Stimulated activated CD8-positive, alpha-beta memory T cell treated with anti-CD3 and anti-CD28 coated beads, Interleukin-7, amount 100 ng/mL, for 4 hours (primary cell): ENCODE measurements at regions not wholly inside any gene's neighbourhood (a gene's known extent, or its start where the extent isn't known, plus 50 kb on each side); places are given as distances from the start of the nearest gene placed in this dataset.

Source experiments
- DNase-seq, 2 donors: peaks; one replicate each; pipeline ENCODE4 v3.0.0-alpha.2; 2020; ENCODE audit warnings: low read depth in 2 of 2

DNA sequence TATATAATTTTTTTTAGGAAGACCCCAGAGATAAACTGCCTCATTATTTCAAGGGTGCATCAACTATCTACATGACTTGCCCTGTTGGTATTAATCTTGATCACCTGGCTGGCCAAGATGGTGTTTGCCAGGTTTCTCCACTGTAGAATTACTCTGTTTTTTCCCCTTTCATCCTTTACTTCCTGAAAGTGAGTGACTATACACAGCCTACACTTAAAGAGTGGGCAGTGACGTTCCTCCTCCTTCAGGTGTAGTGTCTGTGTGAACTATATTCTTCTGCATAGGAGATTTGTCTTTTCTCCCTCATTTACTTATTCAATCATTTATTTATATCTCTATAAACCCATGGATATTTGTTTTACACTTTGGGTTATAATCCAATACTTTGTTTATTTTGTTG lies 246.7 kb downstream of the IRF8 start:
- DNase-seq = no peak

DNA sequence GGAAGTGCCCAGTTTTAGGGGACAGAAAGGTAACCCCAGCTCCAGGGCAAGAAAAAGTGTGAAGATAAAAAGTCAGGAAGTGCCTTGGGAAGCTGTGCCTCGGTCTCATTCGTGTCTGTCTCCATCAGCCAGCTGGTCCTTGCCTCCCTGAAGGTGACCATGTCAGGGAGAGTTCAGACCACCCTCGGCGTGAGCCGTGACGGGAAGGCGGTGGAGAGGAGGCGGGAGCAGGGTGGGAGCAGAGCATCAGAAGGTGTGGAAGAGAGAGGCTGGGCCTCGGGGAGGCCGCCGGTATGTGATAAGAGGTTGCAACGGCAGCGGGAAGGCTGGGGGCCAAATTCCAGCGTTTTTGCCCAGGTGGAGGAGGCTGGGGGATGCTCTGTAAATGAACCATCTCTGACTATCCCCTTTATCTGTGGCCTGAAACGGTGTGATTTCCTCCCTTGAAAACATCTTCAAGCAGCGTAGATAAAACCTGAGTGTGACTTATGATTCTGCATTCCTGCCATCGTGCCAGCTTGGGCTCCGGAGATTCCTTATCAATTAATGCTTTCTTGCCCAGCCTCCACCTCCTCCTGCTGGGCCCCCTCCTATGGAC lies 251.8 kb downstream of the IRF8 start:
- no peak for DNase-seq

DNA sequence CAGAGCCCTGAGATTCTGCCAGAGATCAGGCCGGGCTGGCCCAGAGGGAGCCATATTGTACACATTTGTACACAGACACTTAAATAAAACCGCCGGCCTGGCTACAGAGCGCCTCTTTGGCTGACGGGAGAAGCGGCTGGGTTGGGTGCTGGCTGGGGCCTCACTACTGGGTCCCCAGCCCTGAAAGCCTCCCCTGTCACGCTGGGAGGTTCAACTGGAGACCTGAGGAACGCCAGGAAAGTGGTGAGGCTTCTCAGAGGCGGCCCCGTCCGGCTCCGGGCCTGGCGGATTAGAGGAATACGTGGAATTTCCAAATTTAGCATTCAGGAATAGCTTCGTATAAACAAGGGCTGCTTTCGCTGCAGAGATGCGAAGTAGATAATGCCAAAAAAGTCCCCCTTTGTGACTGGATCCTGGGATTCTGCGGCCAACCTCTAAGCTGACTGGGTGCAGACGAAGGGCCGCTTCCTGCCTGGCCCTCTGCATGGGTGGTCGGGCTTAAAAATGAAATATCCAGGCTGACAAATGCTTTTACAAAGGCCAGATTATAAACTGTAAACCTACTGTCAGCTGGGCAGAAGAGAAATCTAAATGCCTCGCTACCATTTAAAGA lies 252.4 kb downstream of the IRF8 start:
- DNase-seq = no peak

DNA sequence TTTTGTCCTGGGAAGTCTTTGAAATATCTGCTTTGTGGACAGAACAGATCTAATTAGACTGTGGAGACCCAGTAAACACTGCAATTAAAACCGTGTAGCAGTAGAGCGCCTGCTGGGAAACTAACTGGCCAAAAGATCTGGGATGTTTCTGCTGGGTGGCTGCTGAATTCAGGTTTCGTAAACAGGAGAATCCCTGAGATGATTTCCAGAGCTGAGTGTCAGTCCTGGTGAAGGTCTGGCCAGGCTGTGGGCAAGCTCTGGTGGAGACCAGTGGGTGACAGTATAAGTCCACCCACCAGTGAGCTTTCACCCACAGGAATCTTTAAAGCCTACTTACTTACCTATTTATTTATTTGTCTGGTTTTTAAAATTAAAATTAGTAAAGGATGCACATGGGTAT lies 257.2 kb downstream of the IRF8 start:
- DNase-seq = no peak

DNA sequence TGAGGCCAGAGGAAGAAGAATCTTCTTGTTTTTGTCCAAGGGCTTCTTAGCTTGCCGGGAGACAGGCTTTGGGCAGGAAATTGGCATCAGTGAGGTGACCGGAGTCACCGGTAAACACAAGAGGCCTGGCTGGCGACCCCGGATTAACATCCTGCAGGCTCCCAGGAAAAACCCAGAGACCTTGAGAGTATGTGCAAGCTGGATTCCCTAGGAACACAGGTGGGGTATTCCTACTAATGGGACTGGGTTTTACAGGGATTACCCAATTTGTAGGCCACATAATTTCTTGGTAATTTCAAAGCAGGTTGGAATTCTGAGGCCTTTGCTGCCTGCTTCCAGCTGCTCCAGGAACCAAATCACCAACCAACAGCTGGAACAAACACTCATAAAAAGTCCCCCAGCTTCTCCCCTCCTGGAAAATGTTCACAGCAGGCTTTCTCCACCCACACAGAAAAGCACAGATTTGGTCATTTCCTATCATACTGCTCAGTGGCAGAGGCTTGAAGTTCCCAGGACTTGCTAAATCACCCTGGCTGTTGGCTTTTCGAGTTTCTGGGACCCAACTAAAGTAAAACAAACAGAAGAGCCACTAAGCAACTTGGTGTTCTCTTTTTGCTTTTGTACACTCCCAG lies 258.8 kb downstream of the IRF8 start:
- DNase-seq = no peak

DNA sequence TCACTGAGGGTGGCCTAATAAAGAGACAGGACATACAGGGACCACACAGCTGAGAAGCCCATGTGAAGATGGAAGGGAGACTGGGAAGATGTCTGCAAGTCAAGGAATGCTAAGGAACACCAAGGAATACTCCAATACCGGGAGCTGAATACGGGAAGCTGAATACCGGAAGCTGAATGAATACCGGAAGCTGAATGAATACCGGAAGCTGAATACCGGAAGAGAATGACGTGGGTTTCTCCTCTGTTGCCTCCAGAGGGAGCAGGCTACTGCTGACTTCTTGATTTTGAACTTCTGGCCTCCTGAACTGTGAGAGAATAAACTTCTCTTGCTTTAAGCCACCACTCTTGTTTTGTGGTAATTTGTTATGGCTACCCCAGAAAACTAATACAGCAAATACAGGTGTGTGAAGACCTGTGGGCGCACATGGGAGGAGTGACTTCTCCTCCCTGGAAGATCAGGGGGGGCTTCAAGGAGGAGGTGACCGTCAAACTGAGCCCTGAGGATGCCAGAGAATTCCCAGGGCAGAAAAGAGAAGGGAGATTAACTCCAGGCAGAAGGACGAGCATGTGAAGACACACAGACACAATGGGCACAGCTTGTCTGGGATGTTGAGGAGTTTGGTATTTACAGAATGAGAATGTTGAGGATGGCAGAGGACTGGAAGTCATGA lies 259.9 kb downstream of the IRF8 start:
- no peak for DNase-seq

DNA sequence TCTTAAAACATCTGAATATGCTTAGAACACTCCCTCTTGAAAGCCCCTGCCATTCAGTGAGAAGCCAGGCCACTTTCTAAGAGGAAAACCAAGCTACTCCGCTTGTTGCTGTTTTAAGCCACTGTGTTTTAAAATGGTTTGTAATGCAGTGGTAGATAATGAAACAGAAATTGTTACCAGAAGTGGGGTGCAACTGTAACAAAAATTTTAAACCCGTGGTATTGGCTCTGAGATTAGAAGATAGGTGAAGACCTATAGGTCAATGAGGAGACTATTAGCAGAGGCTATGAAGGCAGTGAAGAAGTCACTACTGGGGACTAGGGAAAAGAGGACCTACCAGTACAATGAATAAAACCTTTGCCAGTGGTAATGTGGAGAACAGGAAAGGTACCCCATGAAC lies 266.5 kb downstream of the IRF8 start:
- DNase-seq = no peak

DNA sequence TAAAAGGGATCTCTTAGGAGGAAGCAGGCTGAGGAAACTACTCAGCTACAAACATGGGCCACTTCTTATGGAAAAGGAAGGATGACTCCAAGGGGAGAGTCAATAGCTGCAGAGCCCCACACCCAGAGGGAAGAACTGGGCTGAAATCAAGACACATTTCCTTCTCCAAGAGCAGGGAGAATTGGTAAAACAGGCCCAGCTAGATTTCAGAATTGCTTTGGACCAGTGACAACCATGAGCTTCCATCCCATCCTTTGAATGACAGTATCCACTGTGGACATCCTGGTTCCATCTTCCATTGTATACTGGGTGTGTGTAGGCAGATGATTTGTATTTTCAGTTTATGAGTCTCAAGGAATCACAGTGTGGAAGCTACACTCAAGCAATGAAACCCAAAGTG lies 267.5 kb downstream of the IRF8 start:
- no peak for DNase-seq

DNA sequence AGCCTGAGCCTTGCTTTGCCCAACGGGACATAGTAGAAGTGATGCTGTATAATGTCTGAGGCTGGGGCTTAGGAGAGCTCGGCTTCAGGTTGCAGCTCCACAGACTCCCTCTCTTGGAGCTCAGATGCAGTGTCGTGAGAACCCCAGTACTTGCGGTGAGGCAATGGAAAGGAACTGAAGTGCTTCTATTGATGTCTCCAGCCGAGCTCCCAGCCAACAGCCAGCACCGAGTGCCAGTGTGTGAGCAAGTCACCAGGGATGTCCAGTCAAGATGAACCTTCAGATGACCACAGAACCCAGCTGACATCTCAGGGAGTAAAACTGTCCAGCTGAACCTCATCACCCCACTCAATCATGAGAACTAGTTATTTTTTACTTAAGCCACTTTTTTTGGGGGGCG lies 268.1 kb downstream of the IRF8 start:
- DNase-seq = no peak

DNA sequence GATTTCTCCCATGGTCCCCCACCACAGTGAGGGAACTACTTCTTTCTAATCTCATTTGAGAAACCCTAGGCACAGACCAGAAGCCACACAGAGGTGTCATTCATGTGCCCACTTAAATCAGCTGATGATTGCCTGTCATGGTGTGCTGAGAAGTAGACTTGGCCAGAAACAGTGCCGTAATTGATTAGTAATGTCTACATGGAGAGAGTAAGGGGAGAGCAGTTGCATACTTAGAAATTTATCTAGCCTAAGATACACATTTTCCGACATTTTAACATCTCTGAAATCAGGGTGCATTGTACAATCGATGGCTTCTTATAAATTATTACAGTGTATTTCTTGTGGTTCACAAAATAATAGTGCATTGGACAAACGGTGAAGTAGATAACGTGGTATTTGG lies 271.8 kb downstream of the IRF8 start:
- no peak for DNase-seq

DNA sequence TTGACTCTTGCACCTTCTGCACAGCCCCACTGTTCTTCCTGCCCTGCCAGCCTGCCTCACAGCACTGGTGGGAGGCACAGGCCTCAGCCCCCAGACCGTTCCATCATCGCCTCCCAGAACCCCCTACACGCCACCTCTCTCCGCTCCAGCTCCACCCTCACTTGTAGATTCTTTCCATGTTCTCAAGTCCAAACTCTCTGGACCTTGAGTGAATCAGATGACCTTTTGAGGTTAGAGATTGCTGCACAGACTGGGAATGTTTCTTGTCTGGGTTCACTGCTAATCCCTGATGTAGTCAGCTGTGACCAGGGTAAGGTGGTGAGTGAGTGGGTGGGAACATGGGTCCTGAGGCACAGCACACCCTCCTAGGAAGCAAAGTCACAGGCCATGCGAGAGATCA lies 272.4 kb downstream of the IRF8 start:
- no peak for DNase-seq

DNA sequence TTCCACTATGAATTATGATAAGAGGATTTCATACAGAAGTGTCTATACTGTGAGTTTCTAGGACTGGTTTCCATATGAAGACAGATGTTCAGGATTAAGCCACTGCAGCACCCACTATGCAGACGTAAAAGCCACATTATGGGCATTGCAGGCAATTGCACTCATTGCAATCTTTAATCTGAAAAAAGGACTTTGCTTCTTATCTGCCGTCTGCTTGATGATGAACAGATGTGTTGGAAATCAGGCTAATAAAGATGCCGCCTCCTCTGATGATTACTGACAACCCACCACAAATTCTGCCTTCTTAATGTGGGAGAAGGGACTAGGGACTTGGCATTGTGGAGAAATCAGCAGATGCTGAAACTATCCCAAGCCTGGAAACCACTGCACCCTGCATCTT lies 276.9 kb downstream of the IRF8 start:
- DNase-seq = no peak

DNA sequence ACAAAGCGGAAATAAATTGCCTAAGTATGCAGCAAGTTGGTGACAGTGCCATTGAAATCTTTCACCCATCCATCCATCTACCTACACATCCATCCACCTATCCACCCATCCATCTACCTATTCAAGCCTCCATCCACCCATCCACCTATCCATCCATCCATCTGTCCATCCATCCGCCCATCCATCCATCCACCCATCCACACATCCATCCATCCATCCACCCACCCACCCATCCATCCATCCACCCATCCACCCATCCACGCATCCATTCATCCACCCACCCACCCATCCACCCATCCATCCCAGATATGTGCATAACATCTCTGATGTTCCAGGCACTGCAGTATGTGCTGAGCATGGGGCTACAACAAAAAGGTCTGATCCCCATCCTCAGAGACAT lies 277.5 kb downstream of the IRF8 start:
- no peak for DNase-seq

DNA sequence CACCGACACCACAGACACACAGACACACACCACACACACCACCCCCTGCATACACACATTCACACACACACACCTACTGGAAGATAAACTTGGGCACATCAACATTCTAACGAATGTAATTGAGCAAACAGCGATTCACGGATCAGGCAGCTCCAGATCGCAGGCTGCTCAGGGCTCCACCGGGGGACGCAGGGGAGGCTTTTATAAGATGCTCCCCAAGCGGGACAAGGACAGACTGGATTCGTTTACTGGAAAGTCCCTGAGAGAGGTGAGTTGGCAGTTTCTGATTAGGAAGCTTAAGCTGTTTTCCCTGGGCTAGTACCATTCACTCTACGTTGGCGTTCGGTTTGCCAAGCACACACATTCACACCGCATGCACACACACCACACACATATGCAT lies 281.3 kb downstream of the IRF8 start:
- no peak for DNase-seq

DNA sequence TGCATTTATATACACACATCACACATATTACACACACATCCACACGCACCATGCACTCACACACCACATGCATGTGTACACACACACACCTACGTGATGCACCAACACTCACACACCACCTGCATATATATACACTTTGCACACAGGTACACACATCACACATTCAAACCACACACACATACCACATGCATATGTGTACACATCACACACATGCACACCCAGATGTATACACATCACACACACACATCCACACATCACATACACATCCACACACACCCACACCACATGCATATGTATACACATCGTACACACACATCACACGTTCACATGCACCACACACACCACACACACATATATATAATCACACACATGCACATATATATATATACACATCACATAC lies 281.8 kb downstream of the IRF8 start:
- no peak for DNase-seq

DNA sequence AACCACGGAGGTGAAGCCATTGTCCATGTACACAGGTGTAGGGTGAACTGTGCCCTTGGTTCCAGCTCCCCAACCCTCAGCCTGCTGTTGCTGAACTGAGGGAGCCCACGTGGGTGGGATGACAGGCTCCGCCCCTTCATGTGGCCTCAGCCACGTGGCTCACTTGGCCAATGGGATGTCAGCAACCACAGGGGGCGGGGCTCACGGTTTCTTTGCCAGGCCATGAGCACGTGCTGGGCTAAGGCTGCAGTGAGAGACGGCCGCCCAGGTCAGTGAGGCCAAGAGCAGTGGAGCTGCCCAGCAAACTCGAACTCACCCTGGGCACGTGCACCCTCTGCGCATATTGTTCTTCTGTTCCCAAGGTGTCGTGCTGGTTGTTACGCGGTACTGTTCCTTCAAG lies 282.6 kb downstream of the IRF8 start:
- DNase-seq = no peak

DNA sequence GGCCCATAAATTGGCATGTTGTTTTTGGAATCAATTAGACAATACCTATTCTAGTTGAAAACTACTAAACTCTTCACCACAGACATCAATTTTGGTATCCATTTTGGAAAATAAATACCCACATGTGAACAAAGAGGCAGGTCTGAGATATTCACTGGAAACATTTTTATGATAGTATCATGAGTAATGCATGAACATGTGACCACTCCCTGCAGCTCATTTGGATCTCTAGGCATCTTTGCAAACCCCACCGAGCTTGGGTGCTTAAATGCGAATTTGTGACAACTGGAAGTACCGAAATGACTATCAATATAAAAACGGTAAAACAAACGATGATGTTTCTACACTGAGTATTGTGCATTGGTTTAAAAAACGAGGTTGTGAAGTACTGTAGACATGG lies 285.2 kb downstream of the IRF8 start:
- DNase-seq = no peak

DNA sequence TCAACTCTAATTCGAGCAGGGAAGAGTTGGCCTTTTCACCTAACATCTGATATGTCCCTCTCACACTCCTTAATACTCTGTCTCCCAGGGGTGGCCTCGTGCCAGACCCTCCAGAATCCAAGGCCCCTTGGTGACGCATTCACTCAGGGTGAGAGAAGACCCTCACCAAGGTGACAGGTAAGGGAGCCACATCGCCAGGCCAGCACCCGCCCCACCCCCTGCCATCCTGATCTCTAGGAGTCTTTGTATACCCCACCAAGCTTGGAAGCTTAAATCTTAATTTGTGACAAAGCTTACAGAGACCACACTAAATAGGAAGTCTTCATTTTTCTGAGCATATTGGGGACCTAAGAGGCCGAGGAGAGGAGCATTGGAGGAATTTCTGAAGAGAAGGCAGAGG lies 286.1 kb downstream of the IRF8 start:
- DNase-seq = no peak

DNA sequence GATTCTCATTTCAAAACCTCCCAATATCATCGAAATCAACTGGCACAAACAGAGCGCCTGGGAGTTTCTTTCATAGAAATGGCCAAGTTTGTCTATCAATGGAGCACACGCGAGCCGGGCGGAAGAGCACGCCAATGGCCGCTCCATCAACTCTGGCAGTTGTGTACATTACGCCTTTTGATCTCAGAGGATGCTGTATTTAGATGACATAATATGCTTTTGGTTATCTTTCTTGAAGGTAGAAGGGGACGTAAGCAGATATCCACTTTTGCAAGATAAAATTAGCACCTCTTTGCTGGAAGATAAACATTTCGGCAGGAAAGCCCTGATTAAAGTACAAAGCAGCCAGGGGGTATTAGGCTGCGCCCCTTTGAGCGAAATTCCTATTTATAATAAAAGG lies 287.4 kb downstream of the IRF8 start:
- no peak for DNase-seq

DNA sequence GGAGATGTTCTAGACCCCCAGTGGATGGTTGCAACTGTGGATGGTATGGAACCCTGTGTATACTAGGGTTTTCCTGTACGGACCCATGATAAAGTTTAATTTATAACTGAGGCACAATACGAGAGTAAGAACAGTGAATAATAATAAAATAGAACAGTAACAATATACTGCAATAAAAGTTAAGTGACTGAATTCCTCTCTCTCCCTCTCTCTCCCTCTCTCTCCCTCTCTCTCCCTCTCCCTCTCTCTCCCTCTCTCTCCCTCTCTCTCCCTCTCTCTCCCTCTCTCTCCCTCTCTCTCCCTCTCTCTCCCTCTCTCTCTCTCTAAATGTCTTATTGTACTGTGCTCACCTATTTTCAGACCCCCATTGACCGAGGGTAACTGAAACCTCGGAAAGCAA lies 291.0 kb downstream of the IRF8 start:
- DNase-seq = no peak

DNA sequence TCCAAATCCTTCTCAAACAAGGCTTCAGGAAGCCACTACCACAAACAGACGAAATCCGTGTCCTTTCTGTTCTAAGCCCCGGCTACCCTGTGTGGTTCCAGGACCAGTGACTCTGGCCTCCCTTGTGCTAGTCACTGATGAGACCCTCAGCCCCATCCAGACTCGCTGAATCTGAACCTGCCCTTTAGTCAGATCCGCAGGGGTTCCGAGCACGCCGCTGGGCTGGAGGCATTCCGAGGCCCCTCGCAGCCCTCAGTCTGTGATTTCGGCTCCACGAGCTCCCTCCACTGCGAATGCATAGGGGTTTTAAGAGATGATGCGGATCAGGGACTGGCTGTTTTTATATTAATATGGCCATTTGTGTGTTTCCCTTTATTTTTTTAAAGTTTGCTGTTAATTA lies 292.7 kb downstream of the IRF8 start:
- DNase-seq = no peak

DNA sequence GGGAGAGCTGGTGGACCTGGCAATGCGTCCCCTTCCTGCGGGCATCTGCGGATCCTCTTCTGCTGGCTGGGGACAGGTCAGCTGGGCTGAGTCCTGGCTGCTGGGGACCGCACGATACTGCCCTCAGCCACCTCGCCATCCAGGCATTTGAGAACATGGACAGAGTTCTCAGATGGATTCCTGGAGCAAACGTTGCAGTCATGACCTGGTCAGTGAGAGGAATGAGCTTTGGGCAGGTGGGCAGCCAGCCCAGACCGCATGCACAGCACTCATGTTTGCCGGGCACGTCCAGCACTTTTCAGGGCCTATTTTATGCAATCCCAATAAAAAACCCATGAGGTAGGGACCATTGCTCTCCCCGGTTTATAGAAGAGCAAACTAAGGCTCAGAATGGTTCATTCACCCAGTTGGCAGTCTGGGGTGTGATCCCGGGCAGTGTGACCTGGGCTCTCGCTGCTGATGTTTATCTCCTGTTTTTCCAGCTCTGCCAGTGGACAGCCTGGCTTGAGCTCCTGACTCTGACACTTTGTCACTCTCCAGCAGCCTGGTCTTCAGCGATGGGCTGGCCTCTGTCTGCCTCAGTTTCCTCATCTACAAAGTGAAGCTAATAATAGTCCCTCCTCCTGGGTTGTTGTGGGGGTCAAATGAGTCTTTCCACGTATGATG lies 294.7 kb downstream of the IRF8 start:
- no peak for DNase-seq
